SH-SY5Y (cell line): ENCODE measurements at regions not wholly inside any gene's neighbourhood (a gene's known extent, or its start where the extent isn't known, plus 50 kb on each side); places are given as distances from the start of the nearest gene placed in this dataset.

Experiments
- GATA2 ChIP-seq: IDR thresholded peaks from 2 replicates; pipeline ENCODE4 v1.6.1; 2011; ENCODE audit warnings: mild to moderate bottlenecking, low read depth, low read length
- GATA3 ChIP-seq: IDR thresholded peaks from 2 replicates; pipeline ENCODE4 v1.6.1; 2011; ENCODE audit warnings: low read depth, mild to moderate bottlenecking, low read length, moderate library complexity

GRCh38 chr15:62782071-62782841 lies 260.3 kb upstream of the TPM1 start:
- no peak for TF ChIP-seq GATA2
- TF ChIP-seq GATA3, result no peak
